ENCODE measurements at regions not wholly inside any gene's neighbourhood (a gene's known extent, or its start where the extent isn't known, plus 50 kb on each side); places are given as distances from the start of the nearest gene placed in this dataset.

DNA sequence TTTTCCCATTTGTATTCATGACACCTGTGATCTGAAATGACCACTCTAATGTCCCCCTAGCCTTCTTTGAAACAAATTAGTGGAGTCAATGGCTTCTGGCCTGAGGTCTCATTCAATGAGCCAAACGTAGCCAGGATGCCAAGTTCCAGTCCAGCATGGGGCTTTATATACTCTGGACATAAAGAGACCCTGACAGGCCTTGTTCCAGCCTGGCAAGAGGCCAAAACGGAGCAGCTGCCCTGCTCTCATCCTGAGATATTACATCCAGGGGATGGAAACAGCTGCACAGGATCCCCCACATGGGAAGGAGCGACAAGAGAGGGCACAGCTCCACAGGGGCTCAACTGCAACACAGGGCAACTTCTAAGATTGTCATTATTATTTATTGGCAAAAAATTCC, 437.8 kb downstream of the CDH26 start:
- TF ChIP-seq, protein P1, sequence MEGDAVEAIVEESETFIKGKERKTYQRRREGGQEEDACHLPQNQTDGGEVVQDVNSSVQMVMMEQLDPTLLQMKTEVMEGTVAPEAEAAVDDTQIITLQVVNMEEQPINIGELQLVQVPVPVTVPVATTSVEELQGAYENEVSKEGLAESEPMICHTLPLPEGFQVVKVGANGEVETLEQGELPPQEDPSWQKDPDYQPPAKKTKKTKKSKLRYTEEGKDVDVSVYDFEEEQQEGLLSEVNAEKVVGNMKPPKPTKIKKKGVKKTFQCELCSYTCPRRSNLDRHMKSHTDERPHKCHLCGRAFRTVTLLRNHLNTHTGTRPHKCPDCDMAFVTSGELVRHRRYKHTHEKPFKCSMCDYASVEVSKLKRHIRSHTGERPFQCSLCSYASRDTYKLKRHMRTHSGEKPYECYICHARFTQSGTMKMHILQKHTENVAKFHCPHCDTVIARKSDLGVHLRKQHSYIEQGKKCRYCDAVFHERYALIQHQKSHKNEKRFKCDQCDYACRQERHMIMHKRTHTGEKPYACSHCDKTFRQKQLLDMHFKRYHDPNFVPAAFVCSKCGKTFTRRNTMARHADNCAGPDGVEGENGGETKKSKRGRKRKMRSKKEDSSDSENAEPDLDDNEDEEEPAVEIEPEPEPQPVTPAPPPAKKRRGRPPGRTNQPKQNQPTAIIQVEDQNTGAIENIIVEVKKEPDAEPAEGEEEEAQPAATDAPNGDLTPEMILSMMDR (IDR thresholded peaks at IDR 0.05), result no peak
- TF ChIP-seq POLR2A (IDR thresholded peaks at IDR 0.05), result no peak

Measured in uterus (tissue), 2 donors.